ENCODE measurements at regions not wholly inside any gene's neighbourhood (a gene's known extent, or its start where the extent isn't known, plus 50 kb on each side); places are given as distances from the start of the nearest gene placed in this dataset.

DNA sequence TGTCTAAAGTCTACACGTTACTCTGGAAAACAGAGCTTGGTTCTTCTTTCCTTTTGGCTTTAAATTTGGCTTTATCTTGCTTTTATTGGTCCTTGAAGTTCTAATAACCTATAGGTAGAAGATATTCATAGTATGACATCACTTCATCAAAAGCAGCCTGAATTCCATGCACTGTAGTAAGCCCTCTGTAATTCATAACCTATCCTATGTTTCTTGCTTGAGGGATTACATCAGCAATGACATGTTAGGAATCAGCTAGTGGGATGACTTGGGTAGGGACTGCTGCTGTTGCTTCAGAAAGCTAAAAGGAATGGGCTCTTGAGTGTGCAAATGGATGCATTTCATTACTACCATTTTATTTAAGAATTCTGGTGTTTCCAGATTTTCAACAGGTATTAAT is 184.9 kb downstream of the PTEN start:
- H3K4me1 ChIP-seq: no peaks in the 10 kb centered on the region
- WGBS, 2 donors (ENCODE audit: low coverage in 1 of 2): 86 to 100% methylated on average over 1 of the region's 1 CpG
- no peaks in the 10 kb centered on the region for H3K27me3 ChIP-seq
- H3K27ac ChIP-seq: no peak overlapping the region
- DNase-seq: no peak
- no peaks in the 10 kb centered on the region for H3K36me3 ChIP-seq
- in situ Hi-C loops (cut with MboI; ENCODE audit: low pct_ligation_motif_present in 1 of 4, low pct_unique_long_range_greater_than_20kb in 1 of 4, low sequenced_read_pairs in 3 of 4) (no loop called here), intact Hi-C loops (cut with DNase I; ENCODE audit: low total_unique reads) (no loop called here)
- TF ChIP-seq EP300 (IDR thresholded peaks at IDR 0.05; ENCODE audit: low read depth) (no peak), POLR2A (IDR thresholded peaks at IDR 0.05) (no peak)
- TF ChIP-seq, protein P1, sequence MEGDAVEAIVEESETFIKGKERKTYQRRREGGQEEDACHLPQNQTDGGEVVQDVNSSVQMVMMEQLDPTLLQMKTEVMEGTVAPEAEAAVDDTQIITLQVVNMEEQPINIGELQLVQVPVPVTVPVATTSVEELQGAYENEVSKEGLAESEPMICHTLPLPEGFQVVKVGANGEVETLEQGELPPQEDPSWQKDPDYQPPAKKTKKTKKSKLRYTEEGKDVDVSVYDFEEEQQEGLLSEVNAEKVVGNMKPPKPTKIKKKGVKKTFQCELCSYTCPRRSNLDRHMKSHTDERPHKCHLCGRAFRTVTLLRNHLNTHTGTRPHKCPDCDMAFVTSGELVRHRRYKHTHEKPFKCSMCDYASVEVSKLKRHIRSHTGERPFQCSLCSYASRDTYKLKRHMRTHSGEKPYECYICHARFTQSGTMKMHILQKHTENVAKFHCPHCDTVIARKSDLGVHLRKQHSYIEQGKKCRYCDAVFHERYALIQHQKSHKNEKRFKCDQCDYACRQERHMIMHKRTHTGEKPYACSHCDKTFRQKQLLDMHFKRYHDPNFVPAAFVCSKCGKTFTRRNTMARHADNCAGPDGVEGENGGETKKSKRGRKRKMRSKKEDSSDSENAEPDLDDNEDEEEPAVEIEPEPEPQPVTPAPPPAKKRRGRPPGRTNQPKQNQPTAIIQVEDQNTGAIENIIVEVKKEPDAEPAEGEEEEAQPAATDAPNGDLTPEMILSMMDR (IDR thresholded peaks at IDR 0.05): no peak
- no peak overlapping the region for H3K4me3 ChIP-seq
- H3K9me3 ChIP-seq: no peaks in the 10 kb centered on the region

DNA sequence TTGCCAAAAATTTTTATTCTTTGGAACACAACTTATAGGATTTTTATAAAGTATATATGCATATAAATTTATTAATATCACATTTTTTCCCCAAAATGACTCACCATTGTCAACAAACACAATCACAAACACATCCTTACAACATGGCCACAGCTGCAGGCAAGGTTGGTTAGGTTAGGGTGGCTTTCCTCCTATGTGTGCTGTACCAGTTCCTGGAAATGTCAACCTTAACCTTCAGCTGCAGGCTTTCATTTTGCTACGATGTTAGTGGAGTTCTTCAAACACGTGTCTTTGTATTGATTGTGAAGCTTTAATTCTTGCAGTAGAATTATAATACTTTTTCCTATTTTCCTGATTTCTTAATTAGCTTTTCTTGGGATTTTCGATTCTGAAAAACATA is 185.8 kb downstream of the PTEN start:
- in situ Hi-C loops (cut with MboI; ENCODE audit: low pct_ligation_motif_present in 1 of 4, low pct_unique_long_range_greater_than_20kb in 1 of 4, low sequenced_read_pairs in 3 of 4) (no loop called here), intact Hi-C loops (cut with DNase I; ENCODE audit: low total_unique reads) (no loop called here)
- H3K27ac ChIP-seq: no peak overlapping the region
- no peaks in the 10 kb centered on the region for H3K36me3 ChIP-seq
- DNase-seq: no peak
- no peak overlapping the region for H3K4me3 ChIP-seq
- no peaks in the 10 kb centered on the region for H3K9me3 ChIP-seq
- H3K27me3 ChIP-seq: no peaks in the 10 kb centered on the region
- 92% methylated on average over 3 of the region's 3 CpGs for WGBS, 2 donors (ENCODE audit: low coverage in 1 of 2)
- no peaks in the 10 kb centered on the region for H3K4me1 ChIP-seq
- TF ChIP-seq, protein P1 (IDR thresholded peaks at IDR 0.05): no peak
- no peak for TF ChIP-seq POLR2AphosphoS5 (IDR thresholded peaks at IDR 0.05)
- TF ChIP-seq POLR2A (IDR thresholded peaks at IDR 0.05): no peak
- no peak for TF ChIP-seq EP300 (IDR thresholded peaks at IDR 0.05; ENCODE audit: low read depth)

DNA sequence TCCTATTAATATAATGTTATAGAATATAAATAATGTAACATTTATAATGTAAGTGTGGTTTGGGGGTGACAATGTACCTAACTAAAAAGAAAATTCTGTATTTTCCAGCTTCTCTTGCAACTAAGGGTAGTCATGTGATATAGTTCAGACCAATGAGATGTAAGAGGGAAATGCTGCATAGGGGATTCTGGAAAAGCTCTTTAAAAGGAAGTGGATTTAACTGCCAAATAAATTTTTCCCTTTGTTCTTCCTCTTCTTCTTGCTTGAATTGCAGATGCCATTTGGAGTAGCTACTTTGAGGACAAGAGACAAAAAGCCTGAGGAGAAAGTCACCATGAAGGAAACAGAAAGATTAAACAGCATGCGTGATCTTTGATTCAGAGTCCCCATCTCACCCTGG is 194.3 kb downstream of the PTEN start:
- Histone ChIP-seq H3K27ac (no peak overlapping the region), H3K36me3 (peaks cover 0 to 3% (median 0%) of the 10 kb centered on the region in 4 donors), H3K9me3 (no peaks in the 10 kb centered on the region), H3K27me3 (no peaks in the 10 kb centered on the region), H3K4me1 (peaks cover 2 to 6% (median 6%) of the 10 kb centered on the region in 4 donors), H3K4me3 (no peak overlapping the region)
- DNase-seq: no peak
- intact Hi-C loops (cut with DNase I; ENCODE audit: low total_unique reads) (no loop called here), in situ Hi-C loops (cut with MboI; ENCODE audit: low pct_ligation_motif_present in 1 of 4, low pct_unique_long_range_greater_than_20kb in 1 of 4, low sequenced_read_pairs in 3 of 4) (no loop called here)
- TF ChIP-seq, protein P1 (IDR thresholded peaks at IDR 0.05): no peak
- TF ChIP-seq EP300 (IDR thresholded peaks at IDR 0.05; ENCODE audit: low read depth): no peak
- TF ChIP-seq POLR2A (IDR thresholded peaks at IDR 0.05): no peak
- no peak for TF ChIP-seq POLR2AphosphoS5 (IDR thresholded peaks at IDR 0.05)
- WGBS, 2 donors (ENCODE audit: low coverage in 1 of 2): 89 to 100% methylated on average over 1 of the region's 1 CpG

DNA sequence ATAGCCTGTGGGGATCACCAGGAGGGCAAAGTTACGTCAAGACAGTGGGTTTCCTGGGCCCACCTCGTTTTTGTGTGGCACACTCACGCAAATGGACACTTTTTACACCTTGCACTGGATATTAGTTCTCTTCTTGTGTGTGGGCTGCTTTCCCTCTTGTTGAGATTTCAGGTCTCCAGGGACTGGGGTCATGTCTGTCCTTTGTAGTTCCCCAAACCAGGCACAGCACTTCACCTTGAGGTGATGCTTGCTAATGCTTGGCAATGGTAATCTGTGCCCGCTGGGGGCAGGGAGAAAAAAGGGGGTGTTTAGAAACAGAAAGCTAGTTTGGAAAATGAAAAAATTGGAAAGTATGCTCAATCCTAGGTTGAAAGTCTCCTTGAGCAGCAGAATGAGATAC is 195.3 kb downstream of the PTEN start:
- Histone ChIP-seq H3K4me1 (peaks cover 7 to 14% (median 9%) of the 10 kb centered on the region in 4 donors), H3K27me3 (no peaks in the 10 kb centered on the region), H3K9me3 (no peaks in the 10 kb centered on the region), H3K4me3 (no peak overlapping the region), H3K27ac (peak overlapping the region in 1 of 4 donors; percentile 5), H3K36me3 (peaks cover 0 to 3% (median 0%) of the 10 kb centered on the region in 4 donors)
- in situ Hi-C loops (cut with MboI; ENCODE audit: low pct_ligation_motif_present in 1 of 4, low pct_unique_long_range_greater_than_20kb in 1 of 4, low sequenced_read_pairs in 3 of 4) (no loop called here), intact Hi-C loops (cut with DNase I; ENCODE audit: low total_unique reads) (no loop called here)
- WGBS, 2 donors (ENCODE audit: low coverage in 1 of 2): 82% methylated on average over 4 of the region's 4 CpGs; no CpG with 5 or more reads in 1 of the 2 donors
- DNase-seq: no peak
- TF ChIP-seq EP300 (IDR thresholded peaks at IDR 0.05; ENCODE audit: low read depth) (no peak), POLR2A (IDR thresholded peaks at IDR 0.05) (no peak), POLR2AphosphoS5 (IDR thresholded peaks at IDR 0.05) (no peak)
- TF ChIP-seq, protein P1 (IDR thresholded peaks at IDR 0.05): no peak

Data from transverse colon (tissue), 4 donors.